ENCODE measurements at regions not wholly inside any gene's neighbourhood (a gene's known extent, or its start where the extent isn't known, plus 50 kb on each side); places are given as distances from the start of the nearest gene placed in this dataset.

- no peak for TF ChIP-seq CTCF (IDR thresholded peaks at IDR 0.05)
- TF ChIP-seq POLR2A (IDR thresholded peaks at IDR 0.05; ENCODE audit: low read depth) = no peak
- no peak for TF ChIP-seq POLR2AphosphoS5 (IDR thresholded peaks at IDR 0.05)
Observed at GRCh38 chr3:13715961-13716360, 163.9 kb downstream of the WNT7A start.
